ENCODE measurements at regions not wholly inside any gene's neighbourhood (a gene's known extent, or its start where the extent isn't known, plus 50 kb on each side); places are given as distances from the start of the nearest gene placed in this dataset.
A peak's percentile ranks its signal among the peaks of the same experiment; 100 is the strongest.

DNA sequence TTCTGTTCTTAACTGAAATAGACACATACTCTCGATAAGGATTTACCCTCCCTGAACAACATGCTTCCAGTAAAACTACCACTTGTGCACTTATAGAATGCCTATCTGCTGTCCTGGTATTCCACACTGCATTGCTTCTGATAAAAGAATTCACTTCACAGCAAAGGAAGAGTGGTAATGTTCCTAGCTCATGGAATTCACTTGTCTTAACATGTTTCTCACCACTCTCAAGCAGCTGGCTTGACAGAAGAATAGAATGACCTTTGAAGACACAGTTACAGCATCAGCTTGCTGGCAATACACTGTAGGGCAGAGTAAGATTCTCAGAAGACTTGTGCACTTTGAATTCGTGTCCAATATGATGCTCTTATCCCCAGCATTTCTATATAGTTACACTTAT is 524.1 kb upstream of the CNTNAP5 start:
- ChIA-PET CTCF (no interaction called here), POLR2A (ENCODE audit: low non-redundant PET) (no interaction called here)
- H3K27ac ChIP-seq, result no peak overlapping the region
- DNase-seq (ENCODE audit: low spot score), result peak; percentile 31
- TF ChIP-seq CTCF (conservative IDR thresholded peaks at IDR 0.05; ENCODE audit: low read depth), result no peak

DNA sequence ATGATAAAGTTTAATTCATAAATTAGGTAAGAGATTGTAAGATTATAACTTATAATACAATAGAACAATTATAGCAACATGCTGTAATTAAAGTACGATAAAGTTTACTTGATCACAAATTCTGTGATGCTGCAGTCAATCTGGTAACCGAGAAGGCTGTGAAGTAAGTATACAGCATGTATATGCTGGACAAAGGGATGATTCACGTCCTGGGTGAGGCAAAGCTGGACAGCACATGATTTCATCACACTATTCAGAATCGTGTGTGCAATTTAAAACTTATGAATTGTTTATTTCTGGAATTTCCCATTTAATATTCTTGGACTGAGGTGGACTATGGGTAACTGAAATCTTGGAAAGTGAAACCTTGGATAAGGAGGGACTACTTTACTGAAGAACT is 522.2 kb upstream of the CNTNAP5 start:
- no peak overlapping the region for H3K27ac ChIP-seq
- CTCF ChIA-PET, result interaction anchor here (0.5 kb wide), 1 partner anchor 442 kb away, joined by 3 read pairs; no protein-coding TSS in a partner anchor
- POLR2A ChIA-PET (ENCODE audit: low non-redundant PET), result no interaction called here
- peak; percentile 26 for DNase-seq (ENCODE audit: low spot score)
- TF ChIP-seq CTCF (conservative IDR thresholded peaks at IDR 0.05; ENCODE audit: low read depth), result no peak

DNA sequence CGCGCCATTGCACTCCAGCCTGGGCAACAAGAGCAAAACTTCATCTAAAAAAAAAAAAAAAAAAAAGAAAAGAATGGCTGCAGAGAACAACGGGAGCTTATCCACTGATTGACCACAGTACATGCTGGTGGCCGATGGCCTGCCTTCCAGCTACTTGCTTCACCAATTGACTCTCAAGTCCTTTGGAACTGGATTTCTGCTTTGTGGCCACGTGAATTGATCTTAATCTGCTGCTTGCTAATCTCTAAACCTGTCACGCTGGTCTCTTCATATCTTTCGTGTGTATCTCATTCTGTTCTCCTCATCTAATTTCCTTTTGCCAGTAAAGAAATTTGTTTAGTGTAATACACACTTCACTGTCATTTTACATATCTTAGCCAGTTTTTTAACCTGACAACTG is 512.5 kb upstream of the CNTNAP5 start:
- no peak overlapping the region for H3K27ac ChIP-seq
- ChIA-PET POLR2A (ENCODE audit: low non-redundant PET) (no interaction called here), CTCF (no interaction called here)
- no peak for TF ChIP-seq CTCF (conservative IDR thresholded peaks at IDR 0.05; ENCODE audit: low read depth)
- DNase-seq (ENCODE audit: low spot score), result no peak

- ChIA-PET POLR2A (ENCODE audit: low non-redundant PET) (no interaction called here), CTCF (no interaction called here)
- DNase-seq (ENCODE audit: low spot score), result no peak
- no peak overlapping the region for H3K27ac ChIP-seq
- TF ChIP-seq CTCF (conservative IDR thresholded peaks at IDR 0.05; ENCODE audit: low read depth), result no peak
Observed at GRCh38 chr2:123513351-123513750, 511.7 kb upstream of the CNTNAP5 start.

DNA sequence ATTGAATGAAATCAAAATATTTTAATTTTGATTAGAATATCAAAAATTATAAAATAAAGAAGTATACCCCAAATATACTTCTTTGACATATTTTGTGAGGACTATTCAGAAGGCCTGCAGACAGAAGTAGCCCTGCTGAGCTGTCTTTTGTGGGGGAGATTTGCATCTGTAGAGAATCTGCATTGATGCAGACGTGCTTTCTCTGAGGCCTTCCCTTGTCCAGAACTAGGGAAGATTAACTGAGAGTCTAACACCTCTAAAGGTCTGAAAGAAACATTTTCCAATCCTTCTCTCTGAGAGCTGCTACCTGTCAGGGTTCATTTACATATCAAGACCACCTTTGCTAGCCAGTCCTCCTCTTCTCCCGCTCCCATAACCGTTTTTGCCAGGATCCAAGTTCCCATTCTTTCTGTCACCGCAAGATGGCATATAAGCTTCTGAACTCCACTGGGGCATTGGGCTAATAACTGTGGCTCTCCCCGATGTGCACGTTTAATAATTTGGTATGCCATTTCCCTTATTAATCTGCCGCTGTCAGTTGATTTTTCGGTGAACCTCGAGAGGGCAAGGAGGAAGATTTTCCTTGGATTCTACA is 510.4 kb upstream of the CNTNAP5 start:
- H3K27ac ChIP-seq, result no peak overlapping the region
- no peak for DNase-seq (ENCODE audit: low spot score)
- 0 out of 2 replicates have a peak, but pooled peaks have one; percentile 22 for TF ChIP-seq CTCF (conservative IDR thresholded peaks at IDR 0.05; ENCODE audit: low read depth)
- ChIA-PET CTCF (interaction anchor here (1.0 kb wide), 1 partner anchor 253 kb away, joined by 3 read pairs; no protein-coding TSS in a partner anchor), POLR2A (ENCODE audit: low non-redundant PET) (no interaction called here)

DNA sequence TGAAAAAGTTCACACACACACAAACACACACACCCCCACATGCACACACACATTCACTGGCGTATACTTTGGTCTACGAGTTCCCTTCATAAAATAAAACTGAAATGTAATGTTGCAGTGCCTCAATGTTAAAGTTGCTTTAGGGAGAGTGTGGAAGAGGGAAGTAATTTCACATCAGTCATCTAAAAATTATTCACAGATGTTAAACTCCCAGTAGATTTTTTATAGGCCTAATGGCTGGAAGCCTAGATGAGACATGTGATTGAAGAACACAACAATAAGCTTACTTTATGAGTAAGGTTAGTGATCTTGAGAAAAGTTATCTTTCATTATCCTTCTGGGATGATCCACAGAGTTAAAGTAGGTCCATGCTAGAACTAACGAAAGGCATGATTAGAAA is 506.7 kb upstream of the CNTNAP5 start:
- DNase-seq (ENCODE audit: low spot score), result peak; percentile 26
- ChIA-PET POLR2A (ENCODE audit: low non-redundant PET) (no interaction called here), CTCF (no interaction called here)
- H3K27ac ChIP-seq, result no peak overlapping the region
- no peak for TF ChIP-seq CTCF (conservative IDR thresholded peaks at IDR 0.05; ENCODE audit: low read depth)
